ENCODE measurements at regions not wholly inside any gene's neighbourhood (a gene's known extent, or its start where the extent isn't known, plus 50 kb on each side); places are given as distances from the start of the nearest gene placed in this dataset.

DNA sequence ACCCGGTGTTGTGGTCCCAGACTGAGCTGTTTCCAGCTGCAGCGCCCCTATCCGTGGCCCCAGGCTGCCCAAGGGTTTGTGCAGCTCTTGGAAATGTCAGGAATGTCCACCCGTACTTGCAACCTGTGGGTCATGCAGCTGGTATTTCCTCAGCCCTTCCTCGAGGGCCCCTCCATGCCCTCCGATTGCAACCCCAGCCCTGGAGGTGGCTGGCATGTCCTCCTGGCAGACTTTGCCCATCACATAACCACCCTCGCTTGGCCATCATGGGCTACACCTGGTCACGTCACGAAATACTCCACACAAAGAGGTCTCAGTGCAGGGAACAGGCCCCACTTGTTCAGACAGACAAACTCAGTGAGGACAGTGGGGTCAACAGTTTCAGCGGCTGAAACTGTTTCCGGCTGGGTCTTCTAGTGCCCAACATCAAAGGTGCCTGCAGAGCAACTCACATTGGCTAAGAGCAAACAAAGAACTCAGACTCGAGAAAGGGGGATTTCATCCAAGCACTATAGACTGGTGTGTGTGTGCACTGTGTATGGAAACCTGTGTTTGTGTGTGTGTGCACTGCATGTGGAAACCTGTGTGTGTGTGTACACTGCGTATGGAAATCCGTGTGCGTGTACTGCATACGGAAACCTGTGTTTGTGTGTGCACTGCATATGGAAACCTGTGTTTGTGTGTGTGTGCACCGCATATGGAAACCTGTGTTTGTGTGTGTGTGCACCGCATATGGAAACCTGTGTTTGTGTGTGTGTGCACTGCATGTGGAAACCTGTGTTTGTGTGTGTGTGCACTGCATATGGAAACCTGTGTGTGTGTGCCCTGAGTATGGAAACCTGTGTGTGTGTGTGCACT is 72.8 kb upstream of the CCND1 start (continued):
- no peak for TF ChIP-seq FOXJ3 (CRISPR knock-in tag; IDR thresholded peaks at IDR 0.05; ENCODE audit: borderline replicate concordance)
- peak; percentile 72 for TF ChIP-seq SOX5 (CRISPR knock-in tag; IDR thresholded peaks at IDR 0.05; ENCODE audit: borderline replicate concordance)
- peak; percentile 53; the same call in 1 of the 2 replicates for TF ChIP-seq ZBTB20 (CRISPR knock-in tag; IDR thresholded peaks at IDR 0.05; ENCODE audit: borderline replicate concordance, low read depth)
- no peak for TF ChIP-seq HCFC1 (IDR thresholded peaks at IDR 0.05; ENCODE audit: low read depth, low read length)
- TF ChIP-seq, protein P1, sequence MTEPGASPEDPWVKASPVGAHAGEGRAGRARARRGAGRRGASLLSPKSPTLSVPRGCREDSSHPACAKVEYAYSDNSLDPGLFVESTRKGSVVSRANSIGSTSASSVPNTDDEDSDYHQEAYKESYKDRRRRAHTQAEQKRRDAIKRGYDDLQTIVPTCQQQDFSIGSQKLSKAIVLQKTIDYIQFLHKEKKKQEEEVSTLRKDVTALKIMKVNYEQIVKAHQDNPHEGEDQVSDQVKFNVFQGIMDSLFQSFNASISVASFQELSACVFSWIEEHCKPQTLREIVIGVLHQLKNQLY (CRISPR knock-in tag; IDR thresholded peaks at IDR 0.05): 0 out of 2 replicates have a peak, but pooled peaks have one; percentile 27
- TF ChIP-seq ZNF629 (CRISPR knock-in tag; conservative IDR thresholded peaks at IDR 0.05): no peak
- TF ChIP-seq, protein P2, sequence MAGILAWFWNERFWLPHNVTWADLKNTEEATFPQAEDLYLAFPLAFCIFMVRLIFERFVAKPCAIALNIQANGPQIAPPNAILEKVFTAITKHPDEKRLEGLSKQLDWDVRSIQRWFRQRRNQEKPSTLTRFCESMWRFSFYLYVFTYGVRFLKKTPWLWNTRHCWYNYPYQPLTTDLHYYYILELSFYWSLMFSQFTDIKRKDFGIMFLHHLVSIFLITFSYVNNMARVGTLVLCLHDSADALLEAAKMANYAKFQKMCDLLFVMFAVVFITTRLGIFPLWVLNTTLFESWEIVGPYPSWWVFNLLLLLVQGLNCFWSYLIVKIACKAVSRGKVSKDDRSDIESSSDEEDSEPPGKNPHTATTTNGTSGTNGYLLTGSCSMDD (CRISPR knock-in tag; IDR thresholded peaks at IDR 0.05): no peak
- TF ChIP-seq, protein P3, sequence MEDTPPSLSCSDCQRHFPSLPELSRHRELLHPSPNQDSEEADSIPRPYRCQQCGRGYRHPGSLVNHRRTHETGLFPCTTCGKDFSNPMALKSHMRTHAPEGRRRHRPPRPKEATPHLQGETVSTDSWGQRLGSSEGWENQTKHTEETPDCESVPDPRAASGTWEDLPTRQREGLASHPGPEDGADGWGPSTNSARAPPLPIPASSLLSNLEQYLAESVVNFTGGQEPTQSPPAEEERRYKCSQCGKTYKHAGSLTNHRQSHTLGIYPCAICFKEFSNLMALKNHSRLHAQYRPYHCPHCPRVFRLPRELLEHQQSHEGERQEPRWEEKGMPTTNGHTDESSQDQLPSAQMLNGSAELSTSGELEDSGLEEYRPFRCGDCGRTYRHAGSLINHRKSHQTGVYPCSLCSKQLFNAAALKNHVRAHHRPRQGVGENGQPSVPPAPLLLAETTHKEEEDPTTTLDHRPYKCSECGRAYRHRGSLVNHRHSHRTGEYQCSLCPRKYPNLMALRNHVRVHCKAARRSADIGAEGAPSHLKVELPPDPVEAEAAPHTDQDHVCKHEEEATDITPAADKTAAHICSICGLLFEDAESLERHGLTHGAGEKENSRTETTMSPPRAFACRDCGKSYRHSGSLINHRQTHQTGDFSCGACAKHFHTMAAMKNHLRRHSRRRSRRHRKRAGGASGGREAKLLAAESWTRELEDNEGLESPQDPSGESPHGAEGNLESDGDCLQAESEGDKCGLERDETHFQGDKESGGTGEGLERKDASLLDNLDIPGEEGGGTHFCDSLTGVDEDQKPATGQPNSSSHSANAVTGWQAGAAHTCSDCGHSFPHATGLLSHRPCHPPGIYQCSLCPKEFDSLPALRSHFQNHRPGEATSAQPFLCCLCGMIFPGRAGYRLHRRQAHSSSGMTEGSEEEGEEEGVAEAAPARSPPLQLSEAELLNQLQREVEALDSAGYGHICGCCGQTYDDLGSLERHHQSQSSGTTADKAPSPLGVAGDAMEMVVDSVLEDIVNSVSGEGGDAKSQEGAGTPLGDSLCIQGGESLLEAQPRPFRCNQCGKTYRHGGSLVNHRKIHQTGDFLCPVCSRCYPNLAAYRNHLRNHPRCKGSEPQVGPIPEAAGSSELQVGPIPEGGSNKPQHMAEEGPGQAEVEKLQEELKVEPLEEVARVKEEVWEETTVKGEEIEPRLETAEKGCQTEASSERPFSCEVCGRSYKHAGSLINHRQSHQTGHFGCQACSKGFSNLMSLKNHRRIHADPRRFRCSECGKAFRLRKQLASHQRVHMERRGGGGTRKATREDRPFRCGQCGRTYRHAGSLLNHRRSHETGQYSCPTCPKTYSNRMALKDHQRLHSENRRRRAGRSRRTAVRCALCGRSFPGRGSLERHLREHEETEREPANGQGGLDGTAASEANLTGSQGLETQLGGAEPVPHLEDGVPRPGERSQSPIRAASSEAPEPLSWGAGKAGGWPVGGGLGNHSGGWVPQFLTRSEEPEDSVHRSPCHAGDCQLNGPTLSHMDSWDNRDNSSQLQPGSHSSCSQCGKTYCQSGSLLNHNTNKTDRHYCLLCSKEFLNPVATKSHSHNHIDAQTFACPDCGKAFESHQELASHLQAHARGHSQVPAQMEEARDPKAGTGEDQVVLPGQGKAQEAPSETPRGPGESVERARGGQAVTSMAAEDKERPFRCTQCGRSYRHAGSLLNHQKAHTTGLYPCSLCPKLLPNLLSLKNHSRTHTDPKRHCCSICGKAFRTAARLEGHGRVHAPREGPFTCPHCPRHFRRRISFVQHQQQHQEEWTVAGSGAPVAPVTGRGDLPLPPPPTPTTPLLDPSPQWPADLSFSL (CRISPR knock-in tag; IDR thresholded peaks at IDR 0.05): peak; percentile 98
- no peak for TF ChIP-seq ZNF44 (CRISPR knock-in tag; IDR thresholded peaks at IDR 0.05)
- TF ChIP-seq ZMYM3 (CRISPR knock-in tag; IDR thresholded peaks at IDR 0.05): peak; percentile 64
- TF ChIP-seq ZNF773 (CRISPR knock-in tag; IDR thresholded peaks at IDR 0.05; ENCODE audit: borderline replicate concordance): no peak
- TF ChIP-seq ZNF138 (CRISPR knock-in tag; IDR thresholded peaks at IDR 0.05; ENCODE audit: low read depth): no peak
- peak; percentile 48; the same call in 1 of the 2 replicates for TF ChIP-seq CEBPB (IDR thresholded peaks at IDR 0.05; ENCODE audit: borderline replicate concordance, low read depth, low read length)
- no peak for TF ChIP-seq CHD2 (IDR thresholded peaks at IDR 0.05; ENCODE audit: low read depth, low read length)
- TF ChIP-seq ZNF749 (CRISPR knock-in tag; IDR thresholded peaks at IDR 0.05; ENCODE audit: borderline replicate concordance): no peak
- 0 out of 4 replicates have a peak, but pooled peaks of 1 of the 2 experiments have one; percentile 29 for TF ChIP-seq NR2F1 (CRISPR knock-in tag; IDR thresholded peaks at IDR 0.05)
- peak; percentile 54 to 84; a peak in 3 of 4 replicates for TF ChIP-seq EP300 (IDR thresholded peaks at IDR 0.05; ENCODE audit: low read depth in 2 of 2, low read length in 2 of 2)
- TF ChIP-seq EP300 (CRISPR knock-in tag; IDR thresholded peaks at IDR 0.05; ENCODE audit: borderline replicate concordance): peak; percentile 84
- TF ChIP-seq, protein P4, sequence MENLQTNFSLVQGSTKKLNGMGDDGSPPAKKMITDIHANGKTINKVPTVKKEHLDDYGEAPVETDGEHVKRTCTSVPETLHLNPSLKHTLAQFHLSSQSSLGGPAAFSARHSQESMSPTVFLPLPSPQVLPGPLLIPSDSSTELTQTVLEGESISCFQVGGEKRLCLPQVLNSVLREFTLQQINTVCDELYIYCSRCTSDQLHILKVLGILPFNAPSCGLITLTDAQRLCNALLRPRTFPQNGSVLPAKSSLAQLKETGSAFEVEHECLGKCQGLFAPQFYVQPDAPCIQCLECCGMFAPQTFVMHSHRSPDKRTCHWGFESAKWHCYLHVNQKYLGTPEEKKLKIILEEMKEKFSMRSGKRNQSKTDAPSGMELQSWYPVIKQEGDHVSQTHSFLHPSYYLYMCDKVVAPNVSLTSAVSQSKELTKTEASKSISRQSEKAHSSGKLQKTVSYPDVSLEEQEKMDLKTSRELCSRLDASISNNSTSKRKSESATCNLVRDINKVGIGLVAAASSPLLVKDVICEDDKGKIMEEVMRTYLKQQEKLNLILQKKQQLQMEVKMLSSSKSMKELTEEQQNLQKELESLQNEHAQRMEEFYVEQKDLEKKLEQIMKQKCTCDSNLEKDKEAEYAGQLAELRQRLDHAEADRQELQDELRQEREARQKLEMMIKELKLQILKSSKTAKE (CRISPR knock-in tag; IDR thresholded peaks at IDR 0.05; ENCODE audit: borderline replicate concordance): peak; percentile 91
